ENCODE measurements at regions not wholly inside any gene's neighbourhood (a gene's known extent, or its start where the extent isn't known, plus 50 kb on each side); places are given as distances from the start of the nearest gene placed in this dataset.

DNA sequence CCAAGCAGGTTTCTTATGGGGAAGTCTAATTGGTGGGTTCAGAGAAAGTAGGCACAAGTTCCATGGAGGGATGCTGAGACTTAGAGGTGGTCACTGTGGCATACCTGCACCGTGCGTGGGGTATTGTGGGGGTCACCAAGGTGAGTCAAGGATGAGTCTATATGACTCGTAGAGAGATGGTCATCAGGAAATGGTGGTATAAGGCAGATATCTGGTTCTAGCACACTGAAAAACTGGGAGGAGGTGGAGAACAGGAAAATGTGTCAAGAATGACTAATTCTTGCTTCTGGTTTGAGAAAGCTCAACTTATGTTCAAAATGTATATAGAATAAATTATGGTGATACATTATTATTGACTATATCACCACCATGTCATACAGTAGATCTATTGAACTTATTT, 258.1 kb downstream of the RAB38 start:
- ATAC-seq (no peak), DNase-seq (ENCODE audit: low spot score) (no peak)
- Histone ChIP-seq H3K36me3 (ENCODE audit: insufficient read depth) (no peaks in the 10 kb centered on the region), H3K4me1 (ENCODE audit: insufficient read depth) (no peaks in the 10 kb centered on the region), H2AFZ (no peak overlapping the region), H3K79me2 (replicated peaks; ENCODE audit: insufficient read depth) (no peaks in the 10 kb centered on the region), H3F3A (replicated peaks; ENCODE audit: low read depth) (no peaks in the 10 kb centered on the region), H4K20me1 (replicated peaks; ENCODE audit: insufficient read depth) (no peaks in the 10 kb centered on the region), H3K4me3 (no peak overlapping the region), H3K27me3 (ENCODE audit: insufficient read depth) (no peaks in the 10 kb centered on the region), H3K27ac (ENCODE audit: low read depth) (no peak overlapping the region), H3K9me2 (ENCODE audit: insufficient read depth) (peaks cover 12% of the 10 kb centered on the region; the same call in 1 of the 2 replicates), H3K4me2 (no peak overlapping the region)
- H3K4me3 Mint-ChIP-seq: no peak overlapping the region
- H3K36me3 Mint-ChIP-seq (ENCODE audit: low read depth): no peaks in the 10 kb centered on the region
- H3K4me1 Mint-ChIP-seq: no peaks in the 10 kb centered on the region; the same call in 2 of the 3 replicates
- peaks cover 3% of the 10 kb centered on the region for H3K27me3 Mint-ChIP-seq (ENCODE audit: insufficient read depth, low read depth, poor library complexity)
- TF ChIP-seq, protein P1, sequence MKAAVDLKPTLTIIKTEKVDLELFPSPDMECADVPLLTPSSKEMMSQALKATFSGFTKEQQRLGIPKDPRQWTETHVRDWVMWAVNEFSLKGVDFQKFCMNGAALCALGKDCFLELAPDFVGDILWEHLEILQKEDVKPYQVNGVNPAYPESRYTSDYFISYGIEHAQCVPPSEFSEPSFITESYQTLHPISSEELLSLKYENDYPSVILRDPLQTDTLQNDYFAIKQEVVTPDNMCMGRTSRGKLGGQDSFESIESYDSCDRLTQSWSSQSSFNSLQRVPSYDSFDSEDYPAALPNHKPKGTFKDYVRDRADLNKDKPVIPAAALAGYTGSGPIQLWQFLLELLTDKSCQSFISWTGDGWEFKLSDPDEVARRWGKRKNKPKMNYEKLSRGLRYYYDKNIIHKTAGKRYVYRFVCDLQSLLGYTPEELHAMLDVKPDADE (IDR thresholded peaks at IDR 0.05): no peak
- no peak for TF ChIP-seq ZNF114 (CRISPR knock-in tag; IDR thresholded peaks at IDR 0.05)
- no peak for TF ChIP-seq JUNB (IDR thresholded peaks at IDR 0.05; ENCODE audit: unreplicated experiment)
- TF ChIP-seq EZH2phosphoT487 (IDR thresholded peaks at IDR 0.05; ENCODE audit: unreplicated experiment): no peak
- TF ChIP-seq, protein P2, sequence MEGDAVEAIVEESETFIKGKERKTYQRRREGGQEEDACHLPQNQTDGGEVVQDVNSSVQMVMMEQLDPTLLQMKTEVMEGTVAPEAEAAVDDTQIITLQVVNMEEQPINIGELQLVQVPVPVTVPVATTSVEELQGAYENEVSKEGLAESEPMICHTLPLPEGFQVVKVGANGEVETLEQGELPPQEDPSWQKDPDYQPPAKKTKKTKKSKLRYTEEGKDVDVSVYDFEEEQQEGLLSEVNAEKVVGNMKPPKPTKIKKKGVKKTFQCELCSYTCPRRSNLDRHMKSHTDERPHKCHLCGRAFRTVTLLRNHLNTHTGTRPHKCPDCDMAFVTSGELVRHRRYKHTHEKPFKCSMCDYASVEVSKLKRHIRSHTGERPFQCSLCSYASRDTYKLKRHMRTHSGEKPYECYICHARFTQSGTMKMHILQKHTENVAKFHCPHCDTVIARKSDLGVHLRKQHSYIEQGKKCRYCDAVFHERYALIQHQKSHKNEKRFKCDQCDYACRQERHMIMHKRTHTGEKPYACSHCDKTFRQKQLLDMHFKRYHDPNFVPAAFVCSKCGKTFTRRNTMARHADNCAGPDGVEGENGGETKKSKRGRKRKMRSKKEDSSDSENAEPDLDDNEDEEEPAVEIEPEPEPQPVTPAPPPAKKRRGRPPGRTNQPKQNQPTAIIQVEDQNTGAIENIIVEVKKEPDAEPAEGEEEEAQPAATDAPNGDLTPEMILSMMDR (conservative IDR thresholded peaks at IDR 0.05; ENCODE audit: low read depth in 2 of 2): no peak
- no peak for TF ChIP-seq NANOG (IDR thresholded peaks at IDR 0.05; ENCODE audit: borderline replicate concordance)
- TF ChIP-seq, protein P3, sequence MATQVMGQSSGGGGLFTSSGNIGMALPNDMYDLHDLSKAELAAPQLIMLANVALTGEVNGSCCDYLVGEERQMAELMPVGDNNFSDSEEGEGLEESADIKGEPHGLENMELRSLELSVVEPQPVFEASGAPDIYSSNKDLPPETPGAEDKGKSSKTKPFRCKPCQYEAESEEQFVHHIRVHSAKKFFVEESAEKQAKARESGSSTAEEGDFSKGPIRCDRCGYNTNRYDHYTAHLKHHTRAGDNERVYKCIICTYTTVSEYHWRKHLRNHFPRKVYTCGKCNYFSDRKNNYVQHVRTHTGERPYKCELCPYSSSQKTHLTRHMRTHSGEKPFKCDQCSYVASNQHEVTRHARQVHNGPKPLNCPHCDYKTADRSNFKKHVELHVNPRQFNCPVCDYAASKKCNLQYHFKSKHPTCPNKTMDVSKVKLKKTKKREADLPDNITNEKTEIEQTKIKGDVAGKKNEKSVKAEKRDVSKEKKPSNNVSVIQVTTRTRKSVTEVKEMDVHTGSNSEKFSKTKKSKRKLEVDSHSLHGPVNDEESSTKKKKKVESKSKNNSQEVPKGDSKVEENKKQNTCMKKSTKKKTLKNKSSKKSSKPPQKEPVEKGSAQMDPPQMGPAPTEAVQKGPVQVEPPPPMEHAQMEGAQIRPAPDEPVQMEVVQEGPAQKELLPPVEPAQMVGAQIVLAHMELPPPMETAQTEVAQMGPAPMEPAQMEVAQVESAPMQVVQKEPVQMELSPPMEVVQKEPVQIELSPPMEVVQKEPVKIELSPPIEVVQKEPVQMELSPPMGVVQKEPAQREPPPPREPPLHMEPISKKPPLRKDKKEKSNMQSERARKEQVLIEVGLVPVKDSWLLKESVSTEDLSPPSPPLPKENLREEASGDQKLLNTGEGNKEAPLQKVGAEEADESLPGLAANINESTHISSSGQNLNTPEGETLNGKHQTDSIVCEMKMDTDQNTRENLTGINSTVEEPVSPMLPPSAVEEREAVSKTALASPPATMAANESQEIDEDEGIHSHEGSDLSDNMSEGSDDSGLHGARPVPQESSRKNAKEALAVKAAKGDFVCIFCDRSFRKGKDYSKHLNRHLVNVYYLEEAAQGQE (IDR thresholded peaks at IDR 0.05; ENCODE audit: unreplicated experiment): no peak
- TF ChIP-seq ZNF331 (CRISPR knock-in tag; IDR thresholded peaks at IDR 0.05; ENCODE audit: low read depth): no peak
- TF ChIP-seq, protein P4, sequence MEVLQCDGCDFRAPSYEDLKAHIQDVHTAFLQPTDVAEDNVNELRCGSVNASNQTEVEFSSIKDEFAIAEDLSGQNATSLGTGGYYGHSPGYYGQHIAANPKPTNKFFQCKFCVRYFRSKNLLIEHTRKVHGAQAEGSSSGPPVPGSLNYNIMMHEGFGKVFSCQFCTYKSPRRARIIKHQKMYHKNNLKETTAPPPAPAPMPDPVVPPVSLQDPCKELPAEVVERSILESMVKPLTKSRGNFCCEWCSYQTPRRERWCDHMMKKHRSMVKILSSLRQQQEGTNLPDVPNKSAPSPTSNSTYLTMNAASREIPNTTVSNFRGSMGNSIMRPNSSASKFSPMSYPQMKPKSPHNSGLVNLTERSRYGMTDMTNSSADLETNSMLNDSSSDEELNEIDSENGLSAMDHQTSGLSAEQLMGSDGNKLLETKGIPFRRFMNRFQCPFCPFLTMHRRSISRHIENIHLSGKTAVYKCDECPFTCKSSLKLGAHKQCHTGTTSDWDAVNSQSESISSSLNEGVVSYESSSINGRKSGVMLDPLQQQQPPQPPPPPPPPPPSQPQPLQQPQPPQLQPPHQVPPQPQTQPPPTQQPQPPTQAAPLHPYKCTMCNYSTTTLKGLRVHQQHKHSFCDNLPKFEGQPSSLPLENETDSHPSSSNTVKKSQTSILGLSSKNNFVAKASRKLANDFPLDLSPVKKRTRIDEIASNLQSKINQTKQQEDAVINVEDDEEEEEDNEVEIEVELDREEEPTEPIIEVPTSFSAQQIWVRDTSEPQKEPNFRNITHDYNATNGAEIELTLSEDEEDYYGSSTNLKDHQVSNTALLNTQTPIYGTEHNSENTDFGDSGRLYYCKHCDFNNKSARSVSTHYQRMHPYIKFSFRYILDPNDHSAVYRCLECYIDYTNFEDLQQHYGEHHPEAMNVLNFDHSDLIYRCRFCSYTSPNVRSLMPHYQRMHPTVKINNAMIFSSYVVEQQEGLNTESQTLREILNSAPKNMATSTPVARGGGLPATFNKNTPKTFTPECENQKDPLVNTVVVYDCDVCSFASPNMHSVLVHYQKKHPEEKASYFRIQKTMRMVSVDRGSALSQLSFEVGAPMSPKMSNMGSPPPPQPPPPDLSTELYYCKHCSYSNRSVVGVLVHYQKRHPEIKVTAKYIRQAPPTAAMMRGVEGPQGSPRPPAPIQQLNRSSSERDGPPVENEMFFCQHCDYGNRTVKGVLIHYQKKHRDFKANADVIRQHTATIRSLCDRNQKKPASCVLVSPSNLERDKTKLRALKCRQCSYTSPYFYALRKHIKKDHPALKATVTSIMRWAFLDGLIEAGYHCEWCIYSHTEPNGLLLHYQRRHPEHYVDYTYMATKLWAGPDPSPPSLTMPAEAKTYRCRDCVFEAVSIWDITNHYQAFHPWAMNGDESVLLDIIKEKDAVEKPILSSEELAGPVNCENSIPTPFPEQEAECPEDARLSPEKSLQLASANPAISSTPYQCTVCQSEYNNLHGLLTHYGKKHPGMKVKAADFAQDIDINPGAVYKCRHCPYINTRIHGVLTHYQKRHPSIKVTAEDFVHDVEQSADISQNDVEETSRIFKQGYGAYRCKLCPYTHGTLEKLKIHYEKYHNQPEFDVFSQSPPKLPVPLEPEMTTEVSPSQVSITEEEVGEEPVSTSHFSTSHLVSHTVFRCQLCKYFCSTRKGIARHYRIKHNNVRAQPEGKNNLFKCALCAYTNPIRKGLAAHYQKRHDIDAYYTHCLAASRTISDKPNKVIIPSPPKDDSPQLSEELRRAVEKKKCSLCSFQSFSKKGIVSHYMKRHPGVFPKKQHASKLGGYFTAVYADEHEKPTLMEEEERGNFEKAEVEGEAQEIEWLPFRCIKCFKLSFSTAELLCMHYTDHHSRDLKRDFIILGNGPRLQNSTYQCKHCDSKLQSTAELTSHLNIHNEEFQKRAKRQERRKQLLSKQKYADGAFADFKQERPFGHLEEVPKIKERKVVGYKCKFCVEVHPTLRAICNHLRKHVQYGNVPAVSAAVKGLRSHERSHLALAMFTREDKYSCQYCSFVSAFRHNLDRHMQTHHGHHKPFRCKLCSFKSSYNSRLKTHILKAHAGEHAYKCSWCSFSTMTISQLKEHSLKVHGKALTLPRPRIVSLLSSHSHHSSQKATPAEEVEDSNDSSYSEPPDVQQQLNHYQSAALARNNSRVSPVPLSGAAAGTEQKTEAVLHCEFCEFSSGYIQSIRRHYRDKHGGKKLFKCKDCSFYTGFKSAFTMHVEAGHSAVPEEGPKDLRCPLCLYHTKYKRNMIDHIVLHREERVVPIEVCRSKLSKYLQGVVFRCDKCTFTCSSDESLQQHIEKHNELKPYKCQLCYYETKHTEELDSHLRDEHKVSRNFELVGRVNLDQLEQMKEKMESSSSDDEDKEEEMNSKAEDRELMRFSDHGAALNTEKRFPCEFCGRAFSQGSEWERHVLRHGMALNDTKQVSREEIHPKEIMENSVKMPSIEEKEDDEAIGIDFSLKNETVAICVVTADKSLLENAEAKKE (CRISPR knock-in tag; IDR thresholded peaks at IDR 0.05): no peak
- no peak for TF ChIP-seq CREB1 (CRISPR knock-in tag; IDR thresholded peaks at IDR 0.05; ENCODE audit: low read depth)
- H3K27ac Mint-ChIP-seq: no peak overlapping the region
- H3K9me3 Mint-ChIP-seq: no peaks in the 10 kb centered on the region

Data from GM23338 (cell line).